GM06990 (cell line): ENCODE measurements at regions not wholly inside any gene's neighbourhood (a gene's known extent, or its start where the extent isn't known, plus 50 kb on each side); places are given as distances from the start of the nearest gene placed in this dataset.

Experiments
- DNase-seq: peaks from one replicate; pipeline ENCODE4 v3.0.0-alpha.2; 2011; ENCODE audit not compliant: insufficient read length; ENCODE audit errors: extremely low read depth
- H3K27me3 ChIP-seq: replicated peaks from 2 replicates; pipeline ENCODE4 v1.6.0; 2011; ENCODE audit warnings: low read length; ENCODE audit not compliant: control insufficient read depth, insufficient read depth
- H3K36me3 ChIP-seq: 2 replicates; pipeline ENCODE4 v1.5.1; 2011; ENCODE audit warnings: low read length; ENCODE audit not compliant: control insufficient read depth, insufficient read depth
- H3K4me3 ChIP-seq: replicated peaks from 2 replicates; pipeline ENCODE4 v1.5.1; 2011; ENCODE audit warnings: low read depth, mild to moderate bottlenecking, control low read depth, low read length
- CTCF ChIP-seq: IDR thresholded peaks from 2 replicates; pipeline ENCODE4 v1.5.1; 2011; ENCODE audit warnings: low read length, control low read depth, mild to moderate bottlenecking, inconsistent platforms; ENCODE audit not compliant: insufficient read depth, poor library complexity, severe bottlenecking

- DNase-seq: no peak
- Histone ChIP-seq H3K27me3 (no peaks in the 10 kb centered on the region; the same call in 1 of the 2 replicates), H3K36me3 (no peaks in the 10 kb centered on the region), H3K4me3 (no peak overlapping the region)
- no peak for TF ChIP-seq CTCF
Observed at GRCh38 chr11:128262463-128263345, 324.7 kb downstream of the ETS1 start.

GRCh38 chr11:128261011-128261421, 326.3 kb downstream of the ETS1 start:
- no peak overlapping the region for H3K4me3 ChIP-seq
- TF ChIP-seq CTCF: no peak
- no peaks in the 10 kb centered on the region for H3K36me3 ChIP-seq
- DNase-seq: no peak
- no peaks in the 10 kb centered on the region; the same call in 1 of the 2 replicates for H3K27me3 ChIP-seq

- Histone ChIP-seq H3K4me3 (no peak overlapping the region), H3K36me3 (no peaks in the 10 kb centered on the region), H3K27me3 (no peaks in the 10 kb centered on the region; the same call in 1 of the 2 replicates)
- no peak for TF ChIP-seq CTCF
- DNase-seq: no peak
Observed at GRCh38 chr11:128260398-128260797, 327.0 kb downstream of the ETS1 start.

- Histone ChIP-seq H3K36me3 (no peaks in the 10 kb centered on the region), H3K4me3 (no peak overlapping the region), H3K27me3 (no peaks in the 10 kb centered on the region; the same call in 1 of the 2 replicates)
- no peak for TF ChIP-seq CTCF
- no peak for DNase-seq
Observed at GRCh38 chr11:128259816-128260215, 327.5 kb downstream of the ETS1 start.

GRCh38 chr11:128254941-128255340, 332.4 kb downstream of the ETS1 start:
- no peaks in the 10 kb centered on the region for H3K36me3 ChIP-seq
- DNase-seq: no peak
- no peak overlapping the region for H3K4me3 ChIP-seq
- H3K27me3 ChIP-seq: no peaks in the 10 kb centered on the region; the same call in 1 of the 2 replicates
- TF ChIP-seq CTCF: no peak
